ENCODE measurements at regions not wholly inside any gene's neighbourhood (a gene's known extent, or its start where the extent isn't known, plus 50 kb on each side); places are given as distances from the start of the nearest gene placed in this dataset.

DNA sequence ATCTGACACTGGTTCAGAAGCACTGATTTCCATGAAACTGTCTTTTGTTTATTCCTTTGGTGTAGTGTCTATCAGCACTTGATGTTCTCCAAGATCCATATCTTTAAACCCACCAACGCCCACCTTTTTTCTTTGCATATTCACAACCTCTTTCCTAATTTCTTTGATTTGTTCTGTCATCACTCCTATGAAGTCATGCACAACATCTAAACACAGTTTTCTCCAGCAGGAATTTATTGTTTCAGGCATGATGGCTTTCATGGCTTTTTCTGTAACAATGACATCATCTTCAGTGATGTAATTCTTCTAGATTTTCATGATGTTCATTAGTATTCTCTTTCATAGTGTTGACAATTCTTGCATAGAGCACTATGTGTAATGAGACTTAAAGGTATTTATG, 219.6 kb upstream of the POU1F1 start:
- Histone ChIP-seq H2AFZ (ENCODE audit: low read length) (no peak overlapping the region), H3K9me2 (replicated peaks; ENCODE audit: low read depth, low read length) (no peaks in the 10 kb centered on the region), H3K9ac (ENCODE audit: low read depth, low read length, poor library complexity, severe bottlenecking) (no peak overlapping the region), H3K27me3 (ENCODE audit: insufficient read depth, low read length, poor library complexity, severe bottlenecking) (no peaks in the 10 kb centered on the region), H3K9me3 (ENCODE audit: insufficient read depth, low read depth, low read length) (no peaks in the 10 kb centered on the region), H3F3A (ENCODE audit: low read depth) (no peaks in the 10 kb centered on the region), H4K20me1 (ENCODE audit: insufficient read depth, low read length, poor library complexity, severe bottlenecking) (no peaks in the 10 kb centered on the region), H3K79me2 (ENCODE audit: insufficient read depth, low read length) (no peaks in the 10 kb centered on the region), H3K4me1 (ENCODE audit: insufficient read depth, low read length, poor library complexity, severe bottlenecking) (no peaks in the 10 kb centered on the region), H3K4me3 (ENCODE audit: low read length, poor library complexity, severe bottlenecking) (no peak overlapping the region), H3K36me3 (ENCODE audit: insufficient read depth, low read length) (no peaks in the 10 kb centered on the region), H3K4me2 (ENCODE audit: low read depth, low read length, poor library complexity, severe bottlenecking) (no peak overlapping the region)
- TF ChIP-seq EZH2phosphoT487 (IDR thresholded peaks at IDR 0.05; ENCODE audit: borderline replicate concordance): no peak
- TF ChIP-seq, protein P1, sequence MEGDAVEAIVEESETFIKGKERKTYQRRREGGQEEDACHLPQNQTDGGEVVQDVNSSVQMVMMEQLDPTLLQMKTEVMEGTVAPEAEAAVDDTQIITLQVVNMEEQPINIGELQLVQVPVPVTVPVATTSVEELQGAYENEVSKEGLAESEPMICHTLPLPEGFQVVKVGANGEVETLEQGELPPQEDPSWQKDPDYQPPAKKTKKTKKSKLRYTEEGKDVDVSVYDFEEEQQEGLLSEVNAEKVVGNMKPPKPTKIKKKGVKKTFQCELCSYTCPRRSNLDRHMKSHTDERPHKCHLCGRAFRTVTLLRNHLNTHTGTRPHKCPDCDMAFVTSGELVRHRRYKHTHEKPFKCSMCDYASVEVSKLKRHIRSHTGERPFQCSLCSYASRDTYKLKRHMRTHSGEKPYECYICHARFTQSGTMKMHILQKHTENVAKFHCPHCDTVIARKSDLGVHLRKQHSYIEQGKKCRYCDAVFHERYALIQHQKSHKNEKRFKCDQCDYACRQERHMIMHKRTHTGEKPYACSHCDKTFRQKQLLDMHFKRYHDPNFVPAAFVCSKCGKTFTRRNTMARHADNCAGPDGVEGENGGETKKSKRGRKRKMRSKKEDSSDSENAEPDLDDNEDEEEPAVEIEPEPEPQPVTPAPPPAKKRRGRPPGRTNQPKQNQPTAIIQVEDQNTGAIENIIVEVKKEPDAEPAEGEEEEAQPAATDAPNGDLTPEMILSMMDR (conservative IDR thresholded peaks at IDR 0.05; ENCODE audit: low read length): no peak

DNA sequence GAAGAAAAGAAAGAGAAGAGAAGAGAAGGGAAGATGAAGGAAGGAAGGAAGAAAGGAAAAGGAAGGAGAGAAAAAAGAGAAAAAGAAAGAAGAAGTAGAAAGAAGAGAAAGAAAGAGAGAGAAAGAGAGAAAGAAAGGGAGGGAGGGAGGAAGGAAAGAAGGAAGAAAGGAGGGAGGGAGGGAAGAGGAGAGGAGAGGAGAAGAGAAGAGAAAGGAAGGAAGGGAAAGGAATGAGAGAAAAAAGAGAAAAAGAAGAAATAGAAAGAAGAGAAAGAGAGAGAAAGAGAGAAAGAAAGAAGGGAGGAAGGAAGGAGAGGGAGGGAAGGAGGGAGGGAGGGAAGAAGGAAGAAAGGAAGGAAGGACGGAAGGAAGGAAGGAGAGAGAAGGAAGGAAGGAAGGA, 217.9 kb upstream of the POU1F1 start:
- Histone ChIP-seq H3K36me3 (ENCODE audit: insufficient read depth, low read length) (no peaks in the 10 kb centered on the region), H3K9ac (ENCODE audit: low read depth, low read length, poor library complexity, severe bottlenecking) (no peak overlapping the region), H3K4me1 (ENCODE audit: insufficient read depth, low read length, poor library complexity, severe bottlenecking) (no peaks in the 10 kb centered on the region), H3F3A (ENCODE audit: low read depth) (no peaks in the 10 kb centered on the region), H3K9me2 (replicated peaks; ENCODE audit: low read depth, low read length) (no peaks in the 10 kb centered on the region), H3K4me3 (ENCODE audit: low read length, poor library complexity, severe bottlenecking) (no peak overlapping the region), H3K27me3 (ENCODE audit: insufficient read depth, low read length, poor library complexity, severe bottlenecking) (no peaks in the 10 kb centered on the region), H3K79me2 (ENCODE audit: insufficient read depth, low read length) (no peaks in the 10 kb centered on the region), H4K20me1 (ENCODE audit: insufficient read depth, low read length, poor library complexity, severe bottlenecking) (no peaks in the 10 kb centered on the region), H3K4me2 (ENCODE audit: low read depth, low read length, poor library complexity, severe bottlenecking) (no peak overlapping the region), H3K9me3 (ENCODE audit: insufficient read depth, low read depth, low read length) (no peaks in the 10 kb centered on the region), H2AFZ (ENCODE audit: low read length) (no peak overlapping the region)
- TF ChIP-seq EZH2phosphoT487 (IDR thresholded peaks at IDR 0.05; ENCODE audit: borderline replicate concordance): no peak
- TF ChIP-seq, protein P1 (conservative IDR thresholded peaks at IDR 0.05; ENCODE audit: low read length): no peak

DNA sequence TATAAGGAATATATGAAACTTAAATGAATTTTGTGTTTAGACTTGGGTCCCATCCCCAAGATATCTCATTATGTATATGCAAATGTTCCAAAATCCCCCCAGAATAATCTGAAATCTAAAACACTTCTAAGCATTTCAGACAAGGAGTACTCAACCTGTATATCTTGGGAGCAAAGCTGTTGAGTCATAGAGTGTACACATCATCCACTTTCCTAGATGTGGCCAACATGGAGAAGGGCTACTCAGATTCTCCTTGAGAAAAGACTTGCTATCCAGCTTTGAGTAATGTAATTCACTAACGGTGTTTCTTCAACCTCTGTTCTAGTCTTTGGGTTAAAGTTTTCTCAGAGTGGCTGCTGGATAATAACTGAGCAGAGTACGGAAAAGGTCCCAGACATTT, 215.5 kb upstream of the POU1F1 start:
- Histone ChIP-seq H3F3A (ENCODE audit: low read depth) (no peaks in the 10 kb centered on the region), H3K4me3 (ENCODE audit: low read length, poor library complexity, severe bottlenecking) (no peak overlapping the region), H4K20me1 (ENCODE audit: insufficient read depth, low read length, poor library complexity, severe bottlenecking) (no peaks in the 10 kb centered on the region), H3K27me3 (ENCODE audit: insufficient read depth, low read length, poor library complexity, severe bottlenecking) (no peaks in the 10 kb centered on the region), H3K4me2 (ENCODE audit: low read depth, low read length, poor library complexity, severe bottlenecking) (no peak overlapping the region), H3K79me2 (ENCODE audit: insufficient read depth, low read length) (no peaks in the 10 kb centered on the region), H3K9ac (ENCODE audit: low read depth, low read length, poor library complexity, severe bottlenecking) (no peak overlapping the region), H3K9me2 (replicated peaks; ENCODE audit: low read depth, low read length) (no peaks in the 10 kb centered on the region), H3K36me3 (ENCODE audit: insufficient read depth, low read length) (no peaks in the 10 kb centered on the region), H3K4me1 (ENCODE audit: insufficient read depth, low read length, poor library complexity, severe bottlenecking) (no peaks in the 10 kb centered on the region), H3K9me3 (ENCODE audit: insufficient read depth, low read depth, low read length) (no peaks in the 10 kb centered on the region), H2AFZ (ENCODE audit: low read length) (no peak overlapping the region)
- TF ChIP-seq EZH2phosphoT487 (IDR thresholded peaks at IDR 0.05; ENCODE audit: borderline replicate concordance): no peak
- TF ChIP-seq, protein P1 (conservative IDR thresholded peaks at IDR 0.05; ENCODE audit: low read length): no peak
